K562 (cell line): ENCODE measurements at regions not wholly inside any gene's neighbourhood (a gene's known extent, or its start where the extent isn't known, plus 50 kb on each side); places are given as distances from the start of the nearest gene placed in this dataset.

ENCODE experiments used
- ATAC-seq: fragments of 200-7000 bp; cut with Tn5 transposase; 3 replicates; pipeline ENCODE4 v1.9.1; 2020; ENCODE audit warnings: moderate library complexity
- BruUV-seq: library from RNA; stranded (reverse); fragments of 400-500 nt; replicated peaks from 2 replicates; lab custom pipeline; 2021; lab: Mats Ljungman, UMichigan
- CTCF ChIA-PET: fragments of 300-600 bp; formaldehyde crosslinking; extraction: SDS; loops from one replicate; lab custom pipeline; 2021; ENCODE audit warnings: low intra/inter-chr PET ratio; lab: Yijun Ruan, JAX
- POLR2A ChIA-PET: fragments of 300-600, 350-650 bp; sonication (Branson Sonifier 250); formaldehyde crosslinking; extraction: SDS; loops from one replicate; lab custom pipeline; 2021; ENCODE audit warnings: antibody characterized with exemption, inconsistent platforms; lab: Yijun Ruan, JAX
- DNase-seq, 4 experiments: peaks; one replicate each; pipeline versions ENCODE4 v3.0.0 to v3.0.0-alpha.2; 2011 to 2018; ENCODE audit warnings: low spot score in 3 of 4, mixed read lengths in 3 of 4; ENCODE audit errors: extremely low read depth in 1 of 4
- FAIRE-seq: peaks from 2 replicates; lab custom pipeline; 2011; peaks lifted over from hg19 to GRCh38; lab: Jason Lieb, UNC
- H2AFZ ChIP-seq: 2 replicates; pipeline ENCODE4 v1.6.0; 2011; ENCODE audit warnings: low read depth, low read length, control low read depth, inconsistent platforms
- H3K27ac ChIP-seq: fragments of 200-600 bp; 3 replicates; pipeline ENCODE4 v1.8.0; 2011; ENCODE audit warnings: low read depth, mild to moderate bottlenecking, control low read depth, inconsistent platforms, low read length, moderate library complexity, mixed read lengths; ENCODE audit errors: extremely low read depth
- H3K27me3 ChIP-seq, 2 experiments: fragments of 300-600 bp in 1 of 2; 2 replicates in 1 of 2; 3 replicates in 1 of 2; pipeline versions ENCODE4 v1.6.0 to v1.8.0; 2011; ENCODE audit warnings: inconsistent platforms in 2 of 2, low read length in 2 of 2, mild to moderate bottlenecking in 1 of 2, mixed read lengths in 1 of 2, moderate library complexity in 1 of 2; ENCODE audit not compliant: control insufficient read depth in 2 of 2, insufficient read depth in 2 of 2
- H3K36me3 ChIP-seq: fragments of 300-600 bp; 3 replicates; pipeline ENCODE4 v1.8.0; 2011; ENCODE audit warnings: mild to moderate bottlenecking, low read length, inconsistent platforms; ENCODE audit not compliant: control insufficient read depth, insufficient read depth
- H3K4me1 ChIP-seq, 2 experiments: fragments of 200-600 bp in 1 of 2; replicated peaks in 1 of 2; 2 replicates in 1 of 2; 3 replicates in 1 of 2; pipeline versions ENCODE4 v1.5.1 to v1.8.0; 2011; ENCODE audit warnings: inconsistent platforms in 2 of 2, low read length in 2 of 2, mild to moderate bottlenecking in 1 of 2, mixed read lengths in 1 of 2, moderate library complexity in 1 of 2; ENCODE audit not compliant: control insufficient read depth in 2 of 2, insufficient read depth in 2 of 2
- H3K4me2 ChIP-seq: 2 replicates; pipeline ENCODE4 v1.6.1; 2011; ENCODE audit warnings: low read length, control low read depth, inconsistent platforms, mixed read lengths; ENCODE audit not compliant: insufficient read depth
- H3K4me3 ChIP-seq: fragments of 200-600 bp; sonication (generic), shearing (Covaris generic); 2 replicates; pipeline ENCODE4 v1.5.1; 2016; ENCODE audit warnings: control low read depth, inconsistent platforms
- H3K79me2 ChIP-seq: fragments of 200-600 bp; 3 replicates; pipeline ENCODE4 v1.8.0; 2011; ENCODE audit warnings: low read length, inconsistent platforms; ENCODE audit not compliant: control insufficient read depth, insufficient read depth
- H3K9ac ChIP-seq, 2 experiments: 2 replicates each; pipeline versions ENCODE4 v1.6.0 to v1.6.1; 2011; ENCODE audit warnings: low read depth in 2 of 2, low read length in 2 of 2, control low read depth in 1 of 2, inconsistent platforms in 1 of 2, mild to moderate bottlenecking in 1 of 2, mixed read lengths in 1 of 2; ENCODE audit not compliant: insufficient read depth in 1 of 2
- H3K9me1 ChIP-seq: one replicate; pipeline ENCODE4 v1.6.0; 2011; ENCODE audit warnings: inconsistent platforms, mild to moderate bottlenecking, low read length, moderate library complexity; ENCODE audit not compliant: control insufficient read depth, insufficient read depth
- H3K9me3 ChIP-seq: replicated peaks from 2 replicates; pipeline ENCODE4 v1.5.1; 2011; ENCODE audit warnings: low read depth, low read length, inconsistent platforms; ENCODE audit not compliant: control insufficient read depth, insufficient read depth
- H4K20me1 ChIP-seq: replicated peaks from 2 replicates; pipeline ENCODE4 v1.6.1; 2011; ENCODE audit warnings: low read length, inconsistent platforms, mixed read lengths; ENCODE audit not compliant: control insufficient read depth, insufficient read depth
- C11orf30 ChIP-seq: fragments of 450-650 bp; IDR thresholded peaks from 2 replicates; pipeline ENCODE4 v1.6.1; 2016; ENCODE audit warnings: low read depth, mild to moderate bottlenecking
- PHB ChIP-seq: fragments of 250-450 bp; sonication (Bioruptor Pico); IDR thresholded peaks from 2 replicates; pipeline ENCODE4 v1.5.0; 2021
- POLR2A ChIP-seq: fragments of 450-650 bp; conservative IDR thresholded peaks from 2 replicates; pipeline ENCODE4 v1.6.1; 2016
- POLR2G ChIP-seq: fragments of 200-400 bp; formaldehyde crosslinking; IDR thresholded peaks from 2 replicates; pipeline ENCODE4 v1.6.1; 2017; ENCODE audit warnings: low read depth, mild to moderate bottlenecking, antibody characterized with exemption, low read length, moderate library complexity
- ZNF134 ChIP-seq: fragments of 250-450 bp; sonication (Bioruptor Pico); conservative IDR thresholded peaks from 2 replicates; pipeline ENCODE4 v1.4.0; 2020
- ZNF23 ChIP-seq: fragments of 250-450 bp; sonication (Bioruptor Pico); IDR thresholded peaks from 2 replicates; pipeline ENCODE4 v1.4.0; 2020; ENCODE audit warnings: mild to moderate bottlenecking
- ZNF316 ChIP-seq: fragments of 450-650 bp; IDR thresholded peaks from 2 replicates; pipeline ENCODE4 v1.6.1; 2016
- ZNF778 ChIP-seq: fragments of 450-650 bp; formaldehyde crosslinking; IDR thresholded peaks from 2 replicates; pipeline ENCODE4 v1.4.0; 2020; ENCODE audit warnings: mild to moderate bottlenecking, moderate library complexity
- WGBS: fragments of 100-300 bp; shearing (Covaris generic); methylation state at CpG from one replicate; pipeline ENCODE4 v1.1.6; 2016; ENCODE audit warnings: low coverage, mixed read lengths; ENCODE audit not compliant: insufficient coverage; ENCODE audit errors: missing lambda C conversion rate; 5-methylcytosine and 5-hydroxymethylcytosine counted together
- in situ Hi-C: fragments of 300-500 bp; cut with MboI; formaldehyde crosslinking; loops from 4 replicates; pipeline ENCODE4 v1.15.0; 2018; ENCODE audit warnings: inconsistent platforms, mixed read lengths
- intact Hi-C: fragments of 100-400 bp; cut with micrococcal nuclease; formaldehyde crosslinking; loops from 2 replicates; pipeline ENCODE4 v1.14.2; 2022

DNA sequence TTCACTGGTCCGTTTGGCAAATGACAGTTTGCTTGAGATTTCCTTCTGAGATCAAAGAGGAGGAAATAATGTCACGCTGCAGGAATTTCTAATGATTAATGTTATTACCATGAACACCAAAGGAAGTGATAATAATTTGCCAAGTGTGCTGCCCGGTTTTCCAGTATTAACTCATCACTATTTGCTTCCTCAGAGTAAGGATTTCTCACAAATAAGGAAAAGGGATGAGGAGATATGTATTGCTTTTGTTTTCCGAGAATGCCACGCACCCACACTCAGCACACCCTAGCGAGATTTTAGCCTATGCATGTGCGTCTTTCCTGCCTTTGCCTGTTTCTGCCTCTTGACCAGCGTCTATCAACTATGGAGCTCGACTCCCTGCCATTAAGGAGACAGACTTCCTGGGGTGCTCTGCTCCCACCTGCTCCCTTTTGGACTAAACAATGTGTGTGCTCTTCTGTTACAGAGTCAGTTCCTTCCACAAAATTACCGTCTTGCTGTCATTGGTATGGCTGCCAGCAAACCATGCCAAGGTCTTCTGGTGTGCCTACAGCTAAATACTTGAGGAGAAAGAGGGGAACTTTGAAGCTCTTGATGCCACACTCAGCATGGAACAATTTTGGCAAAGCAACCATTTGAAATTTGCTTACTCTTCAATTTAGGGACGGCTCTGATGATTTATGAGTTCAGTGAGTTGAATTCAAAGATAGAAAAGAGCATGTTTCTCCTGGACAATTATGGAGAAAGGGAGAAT lies 393.1 kb upstream of the ZFP42 start:
- Histone ChIP-seq H3K36me3 (no peaks in the 10 kb centered on the region), H3K4me1 (no peaks in the 10 kb centered on the region), H3K9me3 (no peaks in the 10 kb centered on the region; the same call in 1 of the 2 replicates), H3K9me1 (no peaks in the 10 kb centered on the region), H3K27ac (no peak overlapping the region), H3K79me2 (no peaks in the 10 kb centered on the region), H4K20me1 (no peaks in the 10 kb centered on the region), H2AFZ (no peak overlapping the region), H3K27me3 (no peaks in the 10 kb centered on the region), H3K4me2 (no peak overlapping the region), H3K9ac (no peak overlapping the region), H3K4me3 (no peak overlapping the region)
- ChIA-PET POLR2A (no interaction called here), CTCF (no interaction called here)
- intact Hi-C loops (loop anchor here (10.0 kb wide), 1 partner anchor 878 kb away; the partner anchor contains the start of gene FAT1), in situ Hi-C loops (no loop called here)
- DNase-seq (no peak), ATAC-seq (no peak), FAIRE-seq (no peak)
- TF ChIP-seq PHB (CRISPR knock-in tag) (no peak), ZNF23 (CRISPR knock-in tag) (no peak), POLR2A (no peak), ZNF134 (CRISPR knock-in tag) (no peak), ZNF778 (CRISPR knock-in tag) (no peak), C11orf30 (peak; percentile 18; the same call in 1 of the 2 replicates), ZNF316 (peak; percentile 43; the same call in 1 of the 2 replicates), POLR2G (no peak)
- WGBS = 0% methylated on average over 11 of the region's 11 CpGs
- BruUV-seq = no TSS peak
